PC-3 (cell line): ENCODE measurements at regions not wholly inside any gene's neighbourhood (a gene's known extent, or its start where the extent isn't known, plus 50 kb on each side); places are given as distances from the start of the nearest gene placed in this dataset.

ENCODE experiments used
- ATAC-seq: fragments of 200-7000 bp; cut with Tn5 transposase; 2 replicates; pipeline ENCODE4 v1.9.1; 2020; ENCODE audit warnings: mild to moderate bottlenecking, moderate library complexity
- BruUV-seq: library from RNA; stranded (reverse); fragments of 400-500 nt; replicated peaks from 2 replicates; lab custom pipeline; 2021; lab: Mats Ljungman, UMichigan
- CTCF ChIA-PET: fragments of 300-600 bp; sonication (Branson Sonifier 250); formaldehyde crosslinking; loops from one replicate; lab custom pipeline; 2022; ENCODE audit warnings: antibody characterized with exemption; lab: Charles Lee
- POLR2A ChIA-PET: fragments of 300-600 bp; sonication (Branson Sonifier 250); formaldehyde crosslinking; loops from one replicate; lab custom pipeline; 2022; ENCODE audit warnings: antibody characterized with exemption; ENCODE audit not compliant: unreplicated experiment; lab: Charles Lee
- DNase-seq: peaks from one replicate; pipeline ENCODE4 v3.0.0-alpha.2; 2015
- H2AFZ ChIP-seq: fragments of 300-600 bp; sonication (generic); 2 replicates; pipeline ENCODE4 v1.6.0; 2016; ENCODE audit warnings: antibody characterized with exemption, low read length
- H3F3A ChIP-seq: fragments of 300-600 bp; sonication (generic); one replicate; pipeline ENCODE4 v1.6.0; 2017; ENCODE audit warnings: antibody characterized with exemption, low read length, control low read depth, mild to moderate bottlenecking; ENCODE audit not compliant: unreplicated experiment
- H3K27ac ChIP-seq: fragments of 300-600 bp; sonication (generic); 2 replicates; pipeline ENCODE4 v1.5.1; 2016; ENCODE audit warnings: mild to moderate bottlenecking, low read length
- H3K27me3 ChIP-seq: fragments of 300-600 bp; sonication (generic); 2 replicates; pipeline ENCODE4 v1.6.1; 2016; ENCODE audit warnings: low read length, mixed read lengths
- H3K36me3 ChIP-seq: fragments of 300-600 bp; sonication (generic); 2 replicates; pipeline ENCODE4 v1.6.1; 2016; ENCODE audit warnings: low read depth, mixed run types, low read length, mixed read lengths
- H3K4me1 ChIP-seq: fragments of 300-600 bp; sonication (generic); 2 replicates; pipeline ENCODE4 v1.5.1; 2016; ENCODE audit warnings: low read length; ENCODE audit not compliant: insufficient read depth
- H3K4me2 ChIP-seq: fragments of 300-600 bp; sonication (generic); 2 replicates; pipeline ENCODE4 v1.6.0; 2016; ENCODE audit warnings: low read length
- H3K4me3 ChIP-seq: fragments of 300-600 bp; sonication (generic); 2 replicates; pipeline ENCODE4 v1.5.1; 2016; ENCODE audit warnings: mild to moderate bottlenecking, low read length, mixed read lengths
- H3K79me2 ChIP-seq: fragments of 300-600 bp; sonication (generic); 2 replicates; pipeline ENCODE4 v1.6.1; 2017; ENCODE audit warnings: low read length, mixed read lengths
- H3K9ac ChIP-seq: fragments of 300-600 bp; sonication (generic); 2 replicates; pipeline ENCODE4 v1.6.0; 2016; ENCODE audit warnings: mild to moderate bottlenecking, low read length
- H3K9me2 ChIP-seq: fragments of 300-600 bp; sonication (generic); replicated peaks from 2 replicates; pipeline ENCODE4 v1.6.1; 2016; ENCODE audit warnings: mixed run types, low read length, mixed read lengths
- H3K9me3 ChIP-seq: fragments of 300-600 bp; sonication (generic); 2 replicates; pipeline ENCODE4 v1.6.1; 2016; ENCODE audit warnings: low read length, mixed read lengths
- H4K20me1 ChIP-seq: fragments of 300-600 bp; sonication (generic); 2 replicates; pipeline ENCODE4 v1.6.1; 2016; ENCODE audit warnings: low read length, mixed read lengths
- CTCF ChIP-seq: fragments of 300-600 bp; sonication (generic); conservative IDR thresholded peaks from 2 replicates; pipeline ENCODE4 v1.5.1; 2017; ENCODE audit warnings: antibody characterized with exemption, low read depth, mild to moderate bottlenecking, low read length
- EZH2 ChIP-seq: fragments of 300-600 bp; sonication (generic); IDR thresholded peaks from one replicate; pipeline ENCODE4 v1.6.1; 2017; ENCODE audit warnings: antibody characterized with exemption, mild to moderate bottlenecking, low read length; ENCODE audit not compliant: unreplicated experiment
- EZH2phosphoT487 ChIP-seq: fragments of 300-600 bp; sonication (generic); IDR thresholded peaks from 2 replicates; pipeline ENCODE4 v1.6.1; 2018; ENCODE audit warnings: mild to moderate bottlenecking, antibody characterized with exemption, low read length, borderline replicate concordance
- intact Hi-C: fragments of 100-400 bp; cut with micrococcal nuclease; formaldehyde crosslinking; loops from 2 replicates; pipeline ENCODE4 v1.9.0; 2023

GRCh38 chrX:1784773-1785172, 169.9 kb downstream of the ASMT start:
- POLR2A ChIA-PET = no interaction called here
- CTCF ChIA-PET = no interaction called here

DNA sequence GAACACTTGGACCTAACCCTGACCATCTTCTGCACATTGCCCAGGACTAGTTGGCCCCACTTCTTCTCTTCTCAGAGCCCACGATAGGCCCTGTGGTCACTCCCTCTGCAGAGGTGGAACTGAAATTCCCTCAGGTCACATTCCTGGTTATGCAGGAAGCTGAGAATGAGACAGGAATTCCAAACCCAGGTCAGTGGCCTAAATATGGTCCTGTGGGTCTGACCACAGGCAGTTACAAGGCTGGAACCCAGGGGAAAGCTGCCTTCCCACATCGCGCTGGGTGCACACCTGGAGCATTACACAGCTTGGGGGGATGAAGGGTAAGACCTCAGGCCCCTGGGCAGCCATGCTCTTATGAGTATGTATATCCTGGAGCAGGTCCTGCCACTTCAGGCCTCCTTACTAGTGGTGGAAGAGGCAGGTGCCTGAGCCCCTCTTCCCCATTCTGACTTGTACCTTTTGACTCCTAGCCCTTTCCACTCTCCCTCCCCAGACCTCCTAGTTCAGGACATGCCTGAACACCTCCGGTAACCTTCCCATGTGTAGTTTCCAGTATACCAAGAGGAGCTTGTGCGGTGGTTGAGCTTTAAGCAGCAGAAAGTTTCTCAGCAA, 173.5 kb downstream of the ASMT start:
- no TSS peak for BruUV-seq
- DNase-seq (no peak), ATAC-seq (no peak)
- no peak overlapping the region for H2AFZ ChIP-seq
- no peak overlapping the region for H3K4me3 ChIP-seq
- H3K4me1 ChIP-seq = no peaks in the 10 kb centered on the region
- no peaks in the 10 kb centered on the region for H3K27me3 ChIP-seq
- H3F3A ChIP-seq = no peaks in the 10 kb centered on the region
- H3K9me3 ChIP-seq = no peaks in the 10 kb centered on the region
- no peaks in the 10 kb centered on the region for H3K9me2 ChIP-seq
- intact Hi-C loops = no loop called here
- H3K9ac ChIP-seq = no peak overlapping the region
- H3K27ac ChIP-seq = no peak overlapping the region
- H4K20me1 ChIP-seq = no peaks in the 10 kb centered on the region
- H3K36me3 ChIP-seq = no peaks in the 10 kb centered on the region
- CTCF ChIA-PET = no interaction called here
- H3K4me2 ChIP-seq = no peak overlapping the region
- no peaks in the 10 kb centered on the region for H3K79me2 ChIP-seq
- TF ChIP-seq CTCF = no peak
- TF ChIP-seq EZH2 = no peak
- no peak for TF ChIP-seq EZH2phosphoT487
- POLR2A ChIA-PET = no interaction called here

More at GRCh38 chrX:1784773-1785172, 169.9 kb downstream of the ASMT start:
- H3K27ac ChIP-seq = no peak overlapping the region
- H3K4me3 ChIP-seq = no peak overlapping the region
- intact Hi-C loops = no loop called here
- no peak overlapping the region for H3K4me2 ChIP-seq
- no TSS peak for BruUV-seq
- ATAC-seq (no peak), DNase-seq (no peak)
- no peaks in the 10 kb centered on the region for H4K20me1 ChIP-seq
- no peak overlapping the region for H3K9ac ChIP-seq
- H3K9me3 ChIP-seq = no peaks in the 10 kb centered on the region
- no peak overlapping the region for H2AFZ ChIP-seq
- no peaks in the 10 kb centered on the region for H3F3A ChIP-seq
- TF ChIP-seq EZH2 (no peak), CTCF (peak; percentile 28)
- H3K4me1 ChIP-seq = peaks cover 2% of the 10 kb centered on the region
- no peaks in the 10 kb centered on the region for H3K27me3 ChIP-seq
- H3K9me2 ChIP-seq = no peaks in the 10 kb centered on the region
- no peaks in the 10 kb centered on the region for H3K36me3 ChIP-seq
- no peaks in the 10 kb centered on the region for H3K79me2 ChIP-seq

DNA sequence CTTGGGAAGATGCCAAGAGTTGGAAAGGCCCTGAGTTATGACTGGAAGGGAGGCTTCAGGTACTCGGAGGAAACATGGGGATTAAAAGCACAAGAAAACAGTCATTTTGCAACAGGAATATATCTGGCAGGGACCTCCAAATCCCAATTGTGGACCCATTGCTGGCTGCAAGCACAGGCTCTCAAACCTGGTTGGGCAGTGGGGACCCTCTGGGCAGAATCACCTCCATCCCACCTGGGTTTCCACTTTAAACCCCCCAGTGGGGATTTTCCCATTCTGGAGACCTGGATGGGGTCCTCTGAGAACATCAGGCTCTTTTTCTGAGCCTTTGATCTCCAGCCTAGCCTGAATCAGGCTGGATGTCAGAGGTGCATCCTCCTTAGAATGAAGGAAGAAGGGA, 177.8 kb downstream of the ASMT start:
- Histone ChIP-seq H3F3A (no peaks in the 10 kb centered on the region), H3K9me2 (no peaks in the 10 kb centered on the region), H4K20me1 (no peaks in the 10 kb centered on the region), H3K4me2 (no peak overlapping the region), H3K36me3 (no peaks in the 10 kb centered on the region), H3K4me1 (no peaks in the 10 kb centered on the region), H3K79me2 (no peaks in the 10 kb centered on the region), H3K27ac (no peak overlapping the region), H3K9ac (no peak overlapping the region), H2AFZ (no peak overlapping the region), H3K27me3 (no peaks in the 10 kb centered on the region), H3K4me3 (no peak overlapping the region), H3K9me3 (no peaks in the 10 kb centered on the region)
- TF ChIP-seq CTCF = no peak
- no peak for TF ChIP-seq EZH2phosphoT487
- no peak for TF ChIP-seq EZH2
- BruUV-seq = no TSS peak
- intact Hi-C loops = no loop called here
- CTCF ChIA-PET = no interaction called here
- POLR2A ChIA-PET = no interaction called here
- no peak for DNase-seq
- ATAC-seq = no peak
